ENCODE measurements at regions not wholly inside any gene's neighbourhood (a gene's known extent, or its start where the extent isn't known, plus 50 kb on each side); places are given as distances from the start of the nearest gene placed in this dataset.

DNA sequence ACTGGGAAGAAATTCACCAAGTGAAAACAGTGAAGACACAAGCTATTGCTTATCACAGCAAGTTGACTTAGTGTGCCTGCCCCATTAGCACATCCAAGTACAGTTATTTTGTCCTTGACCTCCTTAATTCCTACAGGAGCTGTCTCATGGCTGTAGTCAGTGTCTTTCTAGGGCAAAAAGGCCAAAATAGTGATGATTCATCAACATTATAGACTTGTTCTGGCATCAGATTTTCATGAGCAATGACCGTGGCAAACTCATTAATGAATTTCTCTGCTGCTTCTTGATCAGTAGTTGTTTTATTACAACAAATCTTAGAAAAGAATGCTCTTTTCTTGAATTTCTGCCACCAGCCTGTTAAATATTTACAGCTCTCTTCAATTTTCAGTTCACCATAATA, 1169.3 kb upstream of the DDX18 start:
- DNase-seq: no peak
- Histone ChIP-seq H3K27me3 (ENCODE audit: control insufficient read depth, insufficient read depth, low read length) (no peaks in the 10 kb centered on the region), H3K27ac (ENCODE audit: low read depth in 2 of 2, low read length in 2 of 2) (no peak overlapping the region), H3K9me3 (ENCODE audit: control insufficient read depth in 2 of 3, insufficient read depth in 1 of 3, low read length in 3 of 3) (peaks cover 0 to 2% (median 0%) of the 10 kb centered on the region in 3 donors), H3K4me3 (ENCODE audit: low read length in 3 of 3) (no peak overlapping the region), H3K4me1 (ENCODE audit: control insufficient read depth in 2 of 3, insufficient read depth in 2 of 3, low read depth in 1 of 3, low read length in 3 of 3) (no peaks in the 10 kb centered on the region), H3K9ac (ENCODE audit: low read length in 3 of 3) (no peak overlapping the region), H3K36me3 (ENCODE audit: control insufficient read depth in 2 of 3, insufficient read depth in 3 of 3, low read length in 3 of 3) (no peaks in the 10 kb centered on the region)
- no peak for FAIRE-seq
- TF ChIP-seq, protein P1, sequence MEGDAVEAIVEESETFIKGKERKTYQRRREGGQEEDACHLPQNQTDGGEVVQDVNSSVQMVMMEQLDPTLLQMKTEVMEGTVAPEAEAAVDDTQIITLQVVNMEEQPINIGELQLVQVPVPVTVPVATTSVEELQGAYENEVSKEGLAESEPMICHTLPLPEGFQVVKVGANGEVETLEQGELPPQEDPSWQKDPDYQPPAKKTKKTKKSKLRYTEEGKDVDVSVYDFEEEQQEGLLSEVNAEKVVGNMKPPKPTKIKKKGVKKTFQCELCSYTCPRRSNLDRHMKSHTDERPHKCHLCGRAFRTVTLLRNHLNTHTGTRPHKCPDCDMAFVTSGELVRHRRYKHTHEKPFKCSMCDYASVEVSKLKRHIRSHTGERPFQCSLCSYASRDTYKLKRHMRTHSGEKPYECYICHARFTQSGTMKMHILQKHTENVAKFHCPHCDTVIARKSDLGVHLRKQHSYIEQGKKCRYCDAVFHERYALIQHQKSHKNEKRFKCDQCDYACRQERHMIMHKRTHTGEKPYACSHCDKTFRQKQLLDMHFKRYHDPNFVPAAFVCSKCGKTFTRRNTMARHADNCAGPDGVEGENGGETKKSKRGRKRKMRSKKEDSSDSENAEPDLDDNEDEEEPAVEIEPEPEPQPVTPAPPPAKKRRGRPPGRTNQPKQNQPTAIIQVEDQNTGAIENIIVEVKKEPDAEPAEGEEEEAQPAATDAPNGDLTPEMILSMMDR (IDR thresholded peaks at IDR 0.05; ENCODE audit: borderline replicate concordance, extremely low read depth, insufficient read depth): no peak
- intact Hi-C loops (cut with DNase I): no loop called here

DNA sequence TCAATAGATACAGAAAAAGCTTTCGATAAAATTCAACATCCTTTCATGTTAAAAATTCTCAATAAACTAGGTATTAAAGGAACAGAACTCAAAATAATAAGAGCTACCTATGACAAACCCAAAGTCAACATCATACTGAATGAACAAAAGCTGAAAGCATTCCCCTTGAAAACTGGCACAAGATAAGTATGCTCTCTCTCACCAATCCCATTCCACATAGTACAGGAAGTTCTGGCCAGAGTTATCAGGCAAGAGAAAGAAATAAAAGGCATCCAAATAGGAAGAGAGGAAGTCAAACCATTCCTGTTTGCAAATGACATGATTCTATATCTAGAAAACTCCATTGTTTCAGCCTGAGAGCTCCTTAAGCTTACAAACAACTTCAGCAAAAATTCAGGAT, 1145.8 kb upstream of the DDX18 start:
- DNase-seq (no peak), FAIRE-seq (no peak)
- Histone ChIP-seq H3K9me3 (ENCODE audit: control insufficient read depth in 2 of 3, insufficient read depth in 1 of 3, low read length in 3 of 3) (no peaks in the 10 kb centered on the region), H3K4me3 (ENCODE audit: low read length in 3 of 3) (no peak overlapping the region), H3K27me3 (ENCODE audit: control insufficient read depth, insufficient read depth, low read length) (no peaks in the 10 kb centered on the region), H3K4me1 (ENCODE audit: control insufficient read depth in 2 of 3, insufficient read depth in 2 of 3, low read depth in 1 of 3, low read length in 3 of 3) (no peaks in the 10 kb centered on the region), H3K36me3 (ENCODE audit: control insufficient read depth in 2 of 3, insufficient read depth in 3 of 3, low read length in 3 of 3) (no peaks in the 10 kb centered on the region), H3K27ac (ENCODE audit: low read depth in 2 of 2, low read length in 2 of 2) (no peak overlapping the region), H3K9ac (ENCODE audit: low read length in 3 of 3) (no peak overlapping the region)
- intact Hi-C loops (cut with DNase I): no loop called here
- TF ChIP-seq, protein P1 (IDR thresholded peaks at IDR 0.05; ENCODE audit: borderline replicate concordance, extremely low read depth, insufficient read depth): no peak

GRCh38 chr2:116669782-116670181, 1144.7 kb upstream of the DDX18 start:
- Histone ChIP-seq H3K27ac (ENCODE audit: low read depth in 2 of 2, low read length in 2 of 2) (no peak overlapping the region), H3K9ac (ENCODE audit: low read length in 3 of 3) (no peak overlapping the region), H3K4me3 (ENCODE audit: low read length in 3 of 3) (no peak overlapping the region), H3K27me3 (ENCODE audit: control insufficient read depth, insufficient read depth, low read length) (no peaks in the 10 kb centered on the region), H3K9me3 (ENCODE audit: control insufficient read depth in 2 of 3, insufficient read depth in 1 of 3, low read length in 3 of 3) (no peaks in the 10 kb centered on the region), H3K36me3 (ENCODE audit: control insufficient read depth in 2 of 3, insufficient read depth in 3 of 3, low read length in 3 of 3) (no peaks in the 10 kb centered on the region), H3K4me1 (ENCODE audit: control insufficient read depth in 2 of 3, insufficient read depth in 2 of 3, low read depth in 1 of 3, low read length in 3 of 3) (no peaks in the 10 kb centered on the region)
- FAIRE-seq (no peak), DNase-seq (no peak)
- intact Hi-C loops (cut with DNase I): no loop called here
- TF ChIP-seq, protein P1 (IDR thresholded peaks at IDR 0.05; ENCODE audit: borderline replicate concordance, extremely low read depth, insufficient read depth): no peak

- FAIRE-seq (no peak), DNase-seq (no peak)
- Histone ChIP-seq H3K27me3 (ENCODE audit: control insufficient read depth, insufficient read depth, low read length) (no peaks in the 10 kb centered on the region), H3K36me3 (ENCODE audit: control insufficient read depth in 2 of 3, insufficient read depth in 3 of 3, low read length in 3 of 3) (no peaks in the 10 kb centered on the region), H3K9ac (ENCODE audit: low read length in 3 of 3) (no peak overlapping the region), H3K27ac (ENCODE audit: low read depth in 2 of 2, low read length in 2 of 2) (no peak overlapping the region), H3K4me1 (ENCODE audit: control insufficient read depth in 2 of 3, insufficient read depth in 2 of 3, low read depth in 1 of 3, low read length in 3 of 3) (no peaks in the 10 kb centered on the region), H3K4me3 (ENCODE audit: low read length in 3 of 3) (no peak overlapping the region), H3K9me3 (ENCODE audit: control insufficient read depth in 2 of 3, insufficient read depth in 1 of 3, low read length in 3 of 3) (no peaks in the 10 kb centered on the region)
- intact Hi-C loops (cut with DNase I): no loop called here
- TF ChIP-seq, protein P1 (IDR thresholded peaks at IDR 0.05; ENCODE audit: borderline replicate concordance, extremely low read depth, insufficient read depth): no peak
Observed at GRCh38 chr2:116674188-116674587, 1140.3 kb upstream of the DDX18 start.

All from kidney (tissue), 13 donors.